WI38 (cell line): ENCODE measurements at regions not wholly inside any gene's neighbourhood (a gene's known extent, or its start where the extent isn't known, plus 50 kb on each side); places are given as distances from the start of the nearest gene placed in this dataset.

Source experiments
- H3K4me3 ChIP-seq: 2 replicates; pipeline ENCODE4 v1.5.1; 2011; ENCODE audit warnings: low read depth, mild to moderate bottlenecking, control low read depth, low read length
- TF ChIP-seq, protein P1 (sequence below): IDR thresholded peaks from 2 replicates; pipeline ENCODE4 v1.5.1; 2012; ENCODE audit warnings: low read depth, mild to moderate bottlenecking, control low read depth, low read length

DNA sequence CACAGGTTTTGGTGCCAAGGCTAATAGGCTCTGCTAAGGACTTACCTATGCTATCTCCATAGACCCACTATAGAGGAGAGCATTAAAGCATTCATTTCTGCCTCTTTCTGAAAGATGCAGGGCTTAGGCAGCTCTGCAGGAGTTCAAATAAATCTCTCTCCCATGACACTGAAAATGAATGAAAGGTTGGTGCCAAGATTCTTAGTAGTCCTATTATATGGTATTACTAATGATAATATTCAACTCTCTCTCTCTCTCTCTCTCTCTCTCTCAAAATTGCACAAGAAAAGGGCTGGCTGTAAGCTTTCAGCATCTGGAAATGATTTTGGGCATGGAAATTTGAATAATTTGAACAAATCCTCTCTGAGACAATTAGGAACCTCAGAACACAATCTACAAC is 433.7 kb downstream of the MBD2 start:
- TF ChIP-seq, protein P1, sequence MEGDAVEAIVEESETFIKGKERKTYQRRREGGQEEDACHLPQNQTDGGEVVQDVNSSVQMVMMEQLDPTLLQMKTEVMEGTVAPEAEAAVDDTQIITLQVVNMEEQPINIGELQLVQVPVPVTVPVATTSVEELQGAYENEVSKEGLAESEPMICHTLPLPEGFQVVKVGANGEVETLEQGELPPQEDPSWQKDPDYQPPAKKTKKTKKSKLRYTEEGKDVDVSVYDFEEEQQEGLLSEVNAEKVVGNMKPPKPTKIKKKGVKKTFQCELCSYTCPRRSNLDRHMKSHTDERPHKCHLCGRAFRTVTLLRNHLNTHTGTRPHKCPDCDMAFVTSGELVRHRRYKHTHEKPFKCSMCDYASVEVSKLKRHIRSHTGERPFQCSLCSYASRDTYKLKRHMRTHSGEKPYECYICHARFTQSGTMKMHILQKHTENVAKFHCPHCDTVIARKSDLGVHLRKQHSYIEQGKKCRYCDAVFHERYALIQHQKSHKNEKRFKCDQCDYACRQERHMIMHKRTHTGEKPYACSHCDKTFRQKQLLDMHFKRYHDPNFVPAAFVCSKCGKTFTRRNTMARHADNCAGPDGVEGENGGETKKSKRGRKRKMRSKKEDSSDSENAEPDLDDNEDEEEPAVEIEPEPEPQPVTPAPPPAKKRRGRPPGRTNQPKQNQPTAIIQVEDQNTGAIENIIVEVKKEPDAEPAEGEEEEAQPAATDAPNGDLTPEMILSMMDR, result no peak
- H3K4me3 ChIP-seq, result no peak overlapping the region

DNA sequence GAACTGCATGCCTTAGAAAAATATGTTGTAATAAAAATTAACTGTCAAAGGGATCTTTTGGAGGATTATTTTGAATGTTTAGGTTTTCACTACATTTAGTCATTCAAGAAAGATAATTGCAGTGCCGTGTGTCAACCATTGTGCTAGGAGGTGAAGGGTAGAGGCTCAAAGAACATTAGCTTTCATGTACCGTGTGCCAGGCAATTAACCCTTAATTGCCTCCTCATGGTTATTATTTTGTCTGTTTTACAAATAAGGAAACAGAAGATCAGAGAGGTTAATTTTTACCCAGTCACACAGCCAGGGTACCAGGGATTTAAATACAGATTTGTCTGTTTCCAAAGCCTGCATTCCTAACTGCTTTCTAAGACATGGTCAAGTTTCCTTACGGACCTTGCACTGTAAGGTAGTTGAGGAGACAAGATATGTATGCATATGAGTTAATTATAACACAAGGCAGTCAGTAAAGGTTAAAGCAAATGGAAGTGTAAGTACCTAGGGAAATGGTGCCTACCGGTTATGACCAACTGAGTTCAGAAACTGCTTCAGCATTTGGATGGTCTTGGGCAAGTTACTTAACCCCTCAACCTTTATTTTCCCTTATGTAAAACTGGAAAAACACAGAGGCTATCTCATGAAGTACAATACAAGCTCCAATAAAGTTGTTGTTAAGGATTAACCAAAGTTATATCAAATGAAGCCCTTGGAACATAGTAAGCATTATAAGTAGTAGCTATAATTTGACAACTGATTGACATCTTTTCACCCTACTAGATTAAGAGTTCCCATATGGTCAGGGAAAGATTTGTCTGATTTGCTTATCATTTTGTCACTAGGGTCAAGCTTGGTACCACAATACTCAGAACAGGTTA is 434.9 kb downstream of the MBD2 start:
- TF ChIP-seq, protein P1, result no peak
- H3K4me3 ChIP-seq, result no peak overlapping the region

DNA sequence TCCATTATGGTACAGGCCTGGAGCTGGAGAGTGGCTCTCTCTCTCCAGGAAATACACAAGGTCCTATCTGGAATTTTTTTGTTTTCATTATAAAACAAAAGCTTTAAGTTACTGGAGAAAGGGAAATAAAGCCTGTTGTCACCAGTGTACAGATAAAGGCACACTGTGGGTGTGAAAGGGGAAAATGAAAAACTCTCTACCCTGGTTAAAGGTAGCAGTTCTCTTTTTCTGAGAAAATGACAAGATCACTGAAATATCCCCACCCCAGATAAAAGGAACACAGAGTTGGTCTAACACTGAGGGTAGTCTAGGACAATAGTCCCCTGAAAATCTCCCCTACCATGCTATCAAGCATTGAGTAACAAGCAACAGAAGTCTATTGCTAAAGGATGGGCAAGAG is 438.7 kb downstream of the MBD2 start:
- TF ChIP-seq, protein P1, result no peak
- H3K4me3 ChIP-seq, result no peak overlapping the region

DNA sequence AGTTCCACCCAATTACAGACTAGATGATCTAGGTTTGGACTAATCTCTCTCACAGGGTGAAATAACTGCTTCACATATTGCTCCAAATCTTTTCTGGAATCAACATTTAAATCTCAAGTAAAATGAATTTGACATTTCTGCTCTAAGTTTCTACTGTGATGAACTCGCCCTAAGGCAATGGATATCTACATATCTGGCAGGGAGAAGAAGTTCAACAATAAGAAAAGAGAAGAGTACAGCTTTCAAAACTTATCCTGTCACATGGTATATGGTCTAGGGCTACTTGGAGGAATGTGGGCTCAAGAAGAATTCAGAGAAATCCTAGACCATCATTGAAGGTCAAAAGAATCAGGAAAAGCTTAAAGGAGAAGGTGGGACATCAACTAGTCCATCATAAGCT is 440.2 kb downstream of the MBD2 start:
- TF ChIP-seq, protein P1, result no peak
- H3K4me3 ChIP-seq, result no peak overlapping the region

DNA sequence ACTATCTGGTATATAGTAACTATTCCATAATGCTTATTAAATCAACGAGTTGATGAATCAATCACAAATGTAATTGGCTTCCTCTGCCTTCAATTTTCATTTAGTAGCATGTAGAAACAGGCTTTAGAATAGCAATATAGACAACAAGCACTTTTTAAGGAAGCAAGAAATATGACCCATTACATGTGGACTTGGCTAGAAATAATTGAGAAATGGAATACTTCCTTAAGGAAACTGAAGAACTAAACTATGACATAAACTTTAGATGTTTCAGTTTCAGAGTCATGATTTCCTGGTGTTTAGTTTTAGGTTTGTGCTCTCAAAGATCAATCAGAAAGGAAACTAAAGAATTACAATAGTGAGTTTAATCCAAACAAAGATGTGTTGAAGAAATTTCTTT is 443.8 kb downstream of the MBD2 start:
- H3K4me3 ChIP-seq, result no peak overlapping the region
- TF ChIP-seq, protein P1, result no peak

DNA sequence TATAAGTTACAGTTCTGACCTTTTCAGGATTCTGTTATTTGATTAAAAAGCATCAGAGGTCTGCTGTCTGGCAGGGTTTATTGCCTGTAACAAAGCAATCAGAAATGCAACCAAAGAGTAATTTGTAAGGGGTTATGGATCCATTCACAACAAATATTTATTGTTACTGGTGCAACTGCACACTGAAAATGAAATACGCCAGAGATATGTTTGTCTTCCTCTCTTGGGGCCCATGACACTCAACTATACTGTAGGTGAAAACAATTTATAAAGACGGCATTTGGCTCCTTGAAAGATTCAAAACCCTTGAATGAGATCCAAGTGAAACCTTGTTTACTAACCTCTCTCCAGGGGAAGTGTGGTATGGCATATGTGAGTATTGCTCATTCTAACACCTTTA is 452.2 kb downstream of the MBD2 start:
- no peak overlapping the region for H3K4me3 ChIP-seq
- TF ChIP-seq, protein P1, result no peak

DNA sequence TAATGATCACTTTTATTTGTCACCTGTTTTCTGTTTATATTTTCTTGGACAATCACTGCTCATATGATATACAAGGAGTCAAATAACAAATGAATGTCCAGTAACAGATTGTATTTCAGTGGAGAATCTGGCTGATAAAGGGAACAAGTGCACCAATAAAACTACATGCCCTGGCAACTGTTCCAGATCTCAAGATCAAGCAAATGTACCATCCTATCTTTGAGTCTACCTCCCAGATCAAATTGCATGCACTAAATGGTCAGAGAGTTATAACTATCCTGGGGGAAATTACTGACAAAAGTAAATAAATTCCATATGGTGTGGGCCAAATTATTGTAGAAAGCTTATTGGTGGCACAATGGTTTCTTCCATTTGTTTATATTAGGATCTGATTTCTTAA is 452.8 kb downstream of the MBD2 start:
- no peak overlapping the region for H3K4me3 ChIP-seq
- TF ChIP-seq, protein P1, result no peak
